Breast epithelium (tissue), 3 donors: ENCODE measurements at regions not wholly inside any gene's neighbourhood (a gene's known extent, or its start where the extent isn't known, plus 50 kb on each side); places are given as distances from the start of the nearest gene placed in this dataset.

Experiments used
- CTCF ChIP-seq, 3 donors: fragments of 450-650 bp; IDR thresholded peaks; one replicate each; pipeline ENCODE4 v1.5.1; 2016 to 2017; ENCODE audit warnings: antibody characterized with exemption in 3 of 3, mild to moderate bottlenecking in 3 of 3, moderate library complexity in 3 of 3
- POLR2A ChIP-seq: fragments of 450-650 bp; IDR thresholded peaks from one replicate; pipeline ENCODE4 v1.6.1; 2016; ENCODE audit warnings: antibody characterized with exemption, mild to moderate bottlenecking, moderate library complexity
- POLR2AphosphoS5 ChIP-seq, 3 donors: sonication (generic); formaldehyde crosslinking; IDR thresholded peaks; one replicate each; pipeline ENCODE4 v1.6.1; 2017; ENCODE audit warnings: antibody characterized with exemption in 3 of 3

GRCh38 chr14:34013721-34014060 lies 62.8 kb upstream of the EGLN3 start:
- no peak for TF ChIP-seq CTCF (IDR thresholded peaks at IDR 0.05)
- TF ChIP-seq POLR2A: no peak
- TF ChIP-seq POLR2AphosphoS5 (IDR thresholded peaks at IDR 0.05): no peak
